GM18909 (cell line): ENCODE measurements at regions not wholly inside any gene's neighbourhood (a gene's known extent, or its start where the extent isn't known, plus 50 kb on each side); places are given as distances from the start of the nearest gene placed in this dataset.

ENCODE experiments used
- ATAC-seq: cut with Tn5 transposase; IDR thresholded peaks from one replicate; pipeline ENCODE4 v1.9.1; 2021; ENCODE audit warnings: mild to moderate bottlenecking; ENCODE audit not compliant: unreplicated experiment, poor library complexity

GRCh38 chr6:138550346-138550767 is 51.1 kb upstream of the NHSL1 start:
- no peak for ATAC-seq

GRCh38 chr6:138554146-138554545 is 54.9 kb upstream of the NHSL1 start:
- no peak for ATAC-seq

GRCh38 chr6:138555421-138555988 is 56.2 kb upstream of the NHSL1 start:
- ATAC-seq, result no peak

GRCh38 chr6:138557147-138557546 is 57.9 kb upstream of the NHSL1 start:
- no peak for ATAC-seq

- no peak for ATAC-seq
Measured at GRCh38 chr6:138559143-138559542, 59.8 kb upstream of the NHSL1 start.

GRCh38 chr6:138560130-138560860 is 61.0 kb upstream of the NHSL1 start:
- no peak for ATAC-seq

- no peak for ATAC-seq
Measured at GRCh38 chr6:138562691-138563090, 63.4 kb upstream of the NHSL1 start.

GRCh38 chr6:138563231-138563630 is 63.9 kb upstream of the NHSL1 start:
- ATAC-seq, result no peak

GRCh38 chr6:138563650-138564049 is 64.4 kb upstream of the NHSL1 start:
- no peak for ATAC-seq

GRCh38 chr6:138564170-138564721 is 65.0 kb upstream of the NHSL1 start:
- ATAC-seq, result no peak

- ATAC-seq, result no peak
Measured at GRCh38 chr6:138567052-138567451, 67.8 kb upstream of the NHSL1 start.

- no peak for ATAC-seq
Measured at GRCh38 chr6:138568997-138569396, 69.7 kb upstream of the NHSL1 start.

GRCh38 chr6:138569554-138569953 is 70.3 kb upstream of the NHSL1 start:
- no peak for ATAC-seq

GRCh38 chr6:138569970-138570724 is 70.9 kb upstream of the NHSL1 start:
- ATAC-seq, result no peak

GRCh38 chr6:138570725-138571029 is 71.4 kb upstream of the NHSL1 start:
- no peak for ATAC-seq

- no peak for ATAC-seq
Measured at GRCh38 chr6:138571181-138571580, 71.9 kb upstream of the NHSL1 start.

GRCh38 chr6:138571585-138572166 is 72.4 kb upstream of the NHSL1 start:
- ATAC-seq, result no peak

GRCh38 chr6:138572167-138572875 is 73.0 kb upstream of the NHSL1 start:
- no peak for ATAC-seq

- ATAC-seq, result no peak
Measured at GRCh38 chr6:138572885-138573284, 73.6 kb upstream of the NHSL1 start.

- no peak for ATAC-seq
Measured at GRCh38 chr6:138575257-138575656, 76.0 kb upstream of the NHSL1 start.
